GM23338 (cell line): ENCODE measurements at regions not wholly inside any gene's neighbourhood (a gene's known extent, or its start where the extent isn't known, plus 50 kb on each side); places are given as distances from the start of the nearest gene placed in this dataset.
"Not testable (repeated sequence)": the region's sequence is repeated elsewhere in the genome, so short reads cannot be mapped to it uniquely, and the experiment has no call there.

Experiments used
- ATAC-seq: fragments of 200-7000 bp; cut with Tn5 transposase; 3 replicates; pipeline ENCODE4 v1.9.1; 2020
- DNase-seq: peaks from one replicate; pipeline ENCODE4 v3.0.0-alpha.2; 2015; ENCODE audit warnings: low spot score
- H2AFZ ChIP-seq: fragments of 200-600 bp; sonication (generic); 2 replicates; pipeline ENCODE4 v1.8.0; 2016; ENCODE audit warnings: antibody characterized with exemption, mild to moderate bottlenecking, moderate library complexity
- H3F3A ChIP-seq: fragments of 200-600 bp; sonication (generic); replicated peaks from 2 replicates; pipeline ENCODE4 v1.8.0; 2017; ENCODE audit warnings: antibody characterized with exemption, mixed run types, low read depth
- H3K27ac ChIP-seq: fragments of 200-600 bp; sonication (generic); 2 replicates; pipeline ENCODE4 v1.6.1; 2016; ENCODE audit warnings: low read depth
- H3K27me3 ChIP-seq: fragments of 200-600 bp; sonication (generic); 2 replicates; pipeline ENCODE4 v1.8.0; 2016; ENCODE audit warnings: mild to moderate bottlenecking, mixed run types, moderate library complexity; ENCODE audit not compliant: insufficient read depth
- H3K36me3 ChIP-seq: fragments of 200-600 bp; sonication (generic); 2 replicates; pipeline ENCODE4 v1.8.0; 2016; ENCODE audit warnings: mild to moderate bottlenecking; ENCODE audit not compliant: insufficient read depth
- H3K4me1 ChIP-seq: fragments of 200-600 bp; sonication (generic); 2 replicates; pipeline ENCODE4 v1.8.0; 2016; ENCODE audit warnings: mild to moderate bottlenecking, moderate library complexity; ENCODE audit not compliant: insufficient read depth
- H3K4me2 ChIP-seq: fragments of 200-600 bp; sonication (generic); 2 replicates; pipeline ENCODE4 v1.7.1; 2017; ENCODE audit warnings: mixed run types
- H3K4me3 ChIP-seq: fragments of 200-600 bp; sonication (generic); 2 replicates; pipeline ENCODE4 v1.6.1; 2016; ENCODE audit warnings: mixed run types
- H3K79me2 ChIP-seq: fragments of 200-600 bp; sonication (generic); replicated peaks from 2 replicates; pipeline ENCODE4 v1.8.0; 2017; ENCODE audit warnings: mild to moderate bottlenecking; ENCODE audit not compliant: insufficient read depth
- H3K9me2 ChIP-seq: fragments of 200-600 bp; sonication (generic); 2 replicates; pipeline ENCODE4 v1.8.0; 2017; ENCODE audit not compliant: insufficient read depth
- H4K20me1 ChIP-seq: fragments of 200-600 bp; sonication (generic); replicated peaks from 2 replicates; pipeline ENCODE4 v1.8.0; 2017; ENCODE audit warnings: mild to moderate bottlenecking; ENCODE audit not compliant: insufficient read depth
- H3K27ac Mint-ChIP-seq: 2 replicates; pipeline ENCODE4 v1.8.0; 2020; ENCODE audit warnings: inconsistent platforms, mild to moderate bottlenecking, moderate library complexity, mixed read lengths
- H3K27me3 Mint-ChIP-seq: 3 replicates; pipeline ENCODE4 v1.8.0; 2022; ENCODE audit warnings: low read depth, mild to moderate bottlenecking, moderate library complexity, mixed read lengths, inconsistent platforms; ENCODE audit not compliant: insufficient read depth, poor library complexity
- H3K36me3 Mint-ChIP-seq: 3 replicates; pipeline ENCODE4 v1.8.0; 2021; ENCODE audit warnings: low read depth, mild to moderate bottlenecking, inconsistent platforms, moderate library complexity, mixed read lengths
- H3K4me1 Mint-ChIP-seq: 3 replicates; pipeline ENCODE4 v1.8.0; 2020; ENCODE audit warnings: mild to moderate bottlenecking, inconsistent platforms, mixed read lengths
- H3K4me3 Mint-ChIP-seq: 3 replicates; pipeline ENCODE4 v1.8.0; 2021; ENCODE audit warnings: moderate library complexity, mild to moderate bottlenecking, inconsistent platforms, mixed read lengths
- H3K9me3 Mint-ChIP-seq: 3 replicates; pipeline ENCODE4 v1.8.0; 2020; ENCODE audit warnings: moderate library complexity, mild to moderate bottlenecking, inconsistent platforms, mixed read lengths
- ETS1 ChIP-seq: IDR thresholded peaks from 2 replicates; pipeline ENCODE4 v1.6.1; 2016; ENCODE audit warnings: antibody characterized with exemption
- JUNB ChIP-seq: IDR thresholded peaks from one replicate; pipeline ENCODE4 v1.6.1; 2016; ENCODE audit warnings: antibody characterized with exemption; ENCODE audit not compliant: unreplicated experiment
- POLR2AphosphoS5 ChIP-seq: IDR thresholded peaks from 2 replicates; pipeline ENCODE4 v1.6.1; 2016; ENCODE audit warnings: antibody characterized with exemption, low read depth
- ZNF331 ChIP-seq: fragments of 250-450 bp; sonication (Bioruptor Pico); IDR thresholded peaks from 2 replicates; pipeline ENCODE4 v1.5.0; 2020; ENCODE audit warnings: low read depth, mild to moderate bottlenecking, moderate library complexity
- ZNF462 ChIP-seq: fragments of 250-450 bp; sonication (Bioruptor Pico); IDR thresholded peaks from 2 replicates; pipeline ENCODE4 v1.5.0; 2020; ENCODE audit warnings: mild to moderate bottlenecking, moderate library complexity

- no peak for DNase-seq
- Mint-ChIP-seq H3K27ac (no peak overlapping the region), H3K4me3 (no peak overlapping the region), H3K4me1 (no peaks in the 10 kb centered on the region; the same call in 2 of the 3 replicates), H3K9me3 (no peaks in the 10 kb centered on the region), H3K36me3 (no peaks in the 10 kb centered on the region), H3K27me3 (no peaks in the 10 kb centered on the region)
- Histone ChIP-seq H3K9me2 (no peaks in the 10 kb centered on the region), H3K79me2 (no peaks in the 10 kb centered on the region), H3K27ac (no peak overlapping the region), H3K4me3 (no peak overlapping the region), H3K27me3 (no peaks in the 10 kb centered on the region), H3F3A (no peaks in the 10 kb centered on the region), H4K20me1 (no peaks in the 10 kb centered on the region), H3K4me1 (no peaks in the 10 kb centered on the region; the same call in 1 of the 2 replicates), H2AFZ (no peak overlapping the region), H3K4me2 (no peak overlapping the region), H3K36me3 (no peaks in the 10 kb centered on the region)
- no peak for TF ChIP-seq JUNB
- no peak for TF ChIP-seq ZNF331 (CRISPR knock-in tag)
- no peak for TF ChIP-seq ETS1
- no peak for TF ChIP-seq POLR2AphosphoS5
- no peak for TF ChIP-seq ZNF462 (CRISPR knock-in tag)
- no peak for ATAC-seq
These were observed 121.9 kb upstream of the STK32A start for GRCh38 chr5:147112899-147113298.

GRCh38 chr5:147113967-147114366 lies 120.9 kb upstream of the STK32A start:
- ATAC-seq (no peak), DNase-seq (no peak)
- H3K4me3 Mint-ChIP-seq: no peak overlapping the region
- H3F3A ChIP-seq: no peaks in the 10 kb centered on the region
- no peaks in the 10 kb centered on the region for H3K36me3 ChIP-seq
- no peak overlapping the region for H2AFZ ChIP-seq
- H3K27me3 Mint-ChIP-seq: no peaks in the 10 kb centered on the region
- no peak overlapping the region for H3K4me3 ChIP-seq
- H3K9me3 Mint-ChIP-seq: no peaks in the 10 kb centered on the region
- no peaks in the 10 kb centered on the region for H3K9me2 ChIP-seq
- H3K27ac ChIP-seq: no peak overlapping the region
- H3K4me1 ChIP-seq: no peaks in the 10 kb centered on the region; the same call in 1 of the 2 replicates
- no peaks in the 10 kb centered on the region for H4K20me1 ChIP-seq
- H3K27ac Mint-ChIP-seq: no peak overlapping the region
- H3K36me3 Mint-ChIP-seq: no peaks in the 10 kb centered on the region
- H3K4me1 Mint-ChIP-seq: no peaks in the 10 kb centered on the region; the same call in 2 of the 3 replicates
- no peak overlapping the region for H3K4me2 ChIP-seq
- no peaks in the 10 kb centered on the region for H3K27me3 ChIP-seq
- no peak for TF ChIP-seq POLR2AphosphoS5
- H3K79me2 ChIP-seq: no peaks in the 10 kb centered on the region

GRCh38 chr5:147139759-147140158 lies 95.1 kb upstream of the STK32A start:
- H3K36me3 ChIP-seq, H4K20me1 ChIP-seq, H3K4me1 Mint-ChIP-seq, H3K4me3 Mint-ChIP-seq, H2AFZ ChIP-seq, H3K4me1 ChIP-seq, H3K36me3 Mint-ChIP-seq, H3K79me2 ChIP-seq, H3K27me3 Mint-ChIP-seq, DNase-seq, ATAC-seq, H3K4me2 ChIP-seq, H3K27ac Mint-ChIP-seq, H3K4me3 ChIP-seq, H3K27me3 ChIP-seq, H3F3A ChIP-seq, H3K9me2 ChIP-seq, H3K27ac ChIP-seq: not testable (repeated sequence)
- H3K9me3 Mint-ChIP-seq: peaks cover 38% of the 10 kb centered on the region
